Osteoblast (primary cell): ENCODE measurements at regions not wholly inside any gene's neighbourhood (a gene's known extent, or its start where the extent isn't known, plus 50 kb on each side); places are given as distances from the start of the nearest gene placed in this dataset.

ENCODE experiments used
- DNase-seq: peaks from one replicate; pipeline ENCODE4 v3.0.0; 2011; ENCODE audit warnings: low spot score, mixed read lengths; ENCODE audit not compliant: insufficient read length; ENCODE audit errors: missing footprints
- H2AFZ ChIP-seq: 2 replicates; pipeline ENCODE4 v1.6.0; 2011; ENCODE audit warnings: mild to moderate bottlenecking, low read length
- H3K27ac ChIP-seq: 2 replicates; pipeline ENCODE4 v1.5.1; 2011; ENCODE audit warnings: mild to moderate bottlenecking, low read depth, low read length, moderate library complexity
- H3K27me3 ChIP-seq: 2 replicates; pipeline ENCODE4 v1.6.0; 2012; ENCODE audit warnings: mild to moderate bottlenecking, control low read depth, inconsistent platforms, low read length, moderate library complexity; ENCODE audit not compliant: insufficient read depth
- H3K36me3 ChIP-seq: 2 replicates; pipeline ENCODE4 v1.5.1; 2011; ENCODE audit warnings: mild to moderate bottlenecking, low read length, control low read depth, moderate library complexity; ENCODE audit not compliant: insufficient read depth
- H3K4me1 ChIP-seq: 2 replicates; pipeline ENCODE4 v1.5.1; 2011; ENCODE audit warnings: mild to moderate bottlenecking, low read length, control low read depth, moderate library complexity; ENCODE audit not compliant: insufficient read depth
- H3K4me2 ChIP-seq: 2 replicates; pipeline ENCODE4 v1.6.0; 2011; ENCODE audit warnings: mild to moderate bottlenecking, low read length; ENCODE audit not compliant: insufficient read depth
- H3K4me3 ChIP-seq: fragments of 200-600 bp; sonication (generic); 3 replicates; pipeline ENCODE4 v1.5.1; 2012; ENCODE audit warnings: mild to moderate bottlenecking, low read length, inconsistent platforms; ENCODE audit not compliant: insufficient read depth
- H3K79me2 ChIP-seq: 2 replicates; pipeline ENCODE4 v1.6.0; 2012; ENCODE audit warnings: mild to moderate bottlenecking, low read length, control low read depth, inconsistent platforms; ENCODE audit not compliant: insufficient read depth
- H3K9me3 ChIP-seq: 2 replicates; pipeline ENCODE4 v1.5.1; 2011; ENCODE audit warnings: low read depth, low read length, control low read depth
- H4K20me1 ChIP-seq: 2 replicates; pipeline ENCODE4 v1.6.0; 2012; ENCODE audit warnings: mild to moderate bottlenecking, low read length, control low read depth; ENCODE audit not compliant: insufficient read depth
- TF ChIP-seq, protein P1 (sequence below): IDR thresholded peaks from 2 replicates; pipeline ENCODE4 v1.5.1; 2011; ENCODE audit warnings: mild to moderate bottlenecking, low read depth, low read length, moderate library complexity; ENCODE audit errors: extremely low read depth

DNA sequence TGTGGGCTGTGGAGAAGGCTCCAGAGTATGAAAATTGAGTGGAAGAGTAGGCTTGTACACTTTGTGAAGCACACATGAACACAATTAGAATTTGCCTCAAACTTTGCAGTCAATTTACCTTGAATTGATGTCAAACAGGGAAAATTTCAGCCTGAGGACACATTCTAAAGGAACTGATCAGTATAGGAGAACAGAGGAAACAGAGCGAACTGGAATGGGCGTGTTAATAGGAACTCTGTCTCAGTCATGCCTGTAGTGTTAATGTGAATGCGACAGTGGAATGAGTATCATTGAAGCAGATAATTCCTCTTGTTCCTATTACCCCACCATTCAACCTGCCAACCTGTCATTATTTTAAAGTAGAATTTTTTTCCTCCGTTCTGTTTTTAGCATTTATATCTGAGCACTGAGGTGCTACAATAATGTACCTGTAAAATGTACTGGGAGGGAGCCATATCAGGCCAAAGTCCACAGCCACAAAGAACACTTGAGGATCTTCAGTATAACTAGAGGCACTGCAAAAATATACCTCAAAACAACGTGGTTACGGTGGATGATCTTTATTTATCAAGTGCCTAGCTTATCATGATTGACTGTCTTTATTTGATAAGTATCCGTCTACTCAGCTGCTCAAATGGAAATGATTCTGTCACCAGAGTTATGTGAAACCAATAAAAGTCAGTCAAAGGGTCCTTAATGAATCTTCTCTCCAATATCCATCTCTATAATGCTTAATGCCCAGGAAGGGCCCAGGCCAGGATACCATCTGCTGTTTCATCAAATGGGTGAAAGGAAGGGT lies 125.3 kb upstream of the STMND1 start:
- no peak for DNase-seq
- TF ChIP-seq, protein P1, sequence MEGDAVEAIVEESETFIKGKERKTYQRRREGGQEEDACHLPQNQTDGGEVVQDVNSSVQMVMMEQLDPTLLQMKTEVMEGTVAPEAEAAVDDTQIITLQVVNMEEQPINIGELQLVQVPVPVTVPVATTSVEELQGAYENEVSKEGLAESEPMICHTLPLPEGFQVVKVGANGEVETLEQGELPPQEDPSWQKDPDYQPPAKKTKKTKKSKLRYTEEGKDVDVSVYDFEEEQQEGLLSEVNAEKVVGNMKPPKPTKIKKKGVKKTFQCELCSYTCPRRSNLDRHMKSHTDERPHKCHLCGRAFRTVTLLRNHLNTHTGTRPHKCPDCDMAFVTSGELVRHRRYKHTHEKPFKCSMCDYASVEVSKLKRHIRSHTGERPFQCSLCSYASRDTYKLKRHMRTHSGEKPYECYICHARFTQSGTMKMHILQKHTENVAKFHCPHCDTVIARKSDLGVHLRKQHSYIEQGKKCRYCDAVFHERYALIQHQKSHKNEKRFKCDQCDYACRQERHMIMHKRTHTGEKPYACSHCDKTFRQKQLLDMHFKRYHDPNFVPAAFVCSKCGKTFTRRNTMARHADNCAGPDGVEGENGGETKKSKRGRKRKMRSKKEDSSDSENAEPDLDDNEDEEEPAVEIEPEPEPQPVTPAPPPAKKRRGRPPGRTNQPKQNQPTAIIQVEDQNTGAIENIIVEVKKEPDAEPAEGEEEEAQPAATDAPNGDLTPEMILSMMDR: no peak
- H3K4me1 ChIP-seq: no peaks in the 10 kb centered on the region
- no peaks in the 10 kb centered on the region for H4K20me1 ChIP-seq
- no peak overlapping the region for H3K4me3 ChIP-seq
- no peak overlapping the region for H3K27ac ChIP-seq
- no peaks in the 10 kb centered on the region for H3K36me3 ChIP-seq
- H3K9me3 ChIP-seq: no peaks in the 10 kb centered on the region
- no peak overlapping the region for H2AFZ ChIP-seq
- no peaks in the 10 kb centered on the region for H3K79me2 ChIP-seq
- peaks cover 20% of the 10 kb centered on the region for H3K27me3 ChIP-seq
- no peak overlapping the region for H3K4me2 ChIP-seq

DNA sequence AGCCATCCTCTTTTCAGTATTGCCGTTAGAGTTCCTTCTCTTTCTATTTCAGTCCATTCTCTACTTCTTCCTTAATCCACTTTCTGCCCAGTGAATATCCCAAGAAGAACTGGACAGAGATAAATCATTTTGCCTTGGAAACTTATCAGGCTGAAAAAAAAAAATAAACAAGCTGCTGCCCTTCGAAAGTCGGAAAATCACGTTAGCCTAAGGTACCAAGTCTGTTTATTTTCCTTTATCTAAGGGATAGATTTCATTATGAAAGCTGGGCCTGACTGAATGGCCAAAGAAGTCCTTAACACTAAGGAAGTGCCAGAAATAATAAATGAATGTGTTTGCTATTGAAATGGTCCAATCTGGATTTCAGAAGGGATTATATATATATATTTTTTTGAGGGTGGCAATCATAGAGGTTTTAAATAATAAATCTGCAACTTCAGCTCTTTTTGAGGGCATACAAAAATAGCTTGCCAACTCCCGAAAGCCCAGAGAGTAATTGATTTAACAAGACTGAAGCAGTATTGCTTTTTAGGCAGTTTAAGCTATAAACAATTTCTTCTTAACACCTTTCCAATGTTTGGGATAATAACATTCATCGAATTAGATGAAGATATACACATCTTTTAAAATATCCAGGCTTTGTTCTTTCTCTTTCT lies 127.0 kb upstream of the STMND1 start:
- no peaks in the 10 kb centered on the region for H4K20me1 ChIP-seq
- no peak overlapping the region for H2AFZ ChIP-seq
- H3K9me3 ChIP-seq: no peaks in the 10 kb centered on the region
- TF ChIP-seq, protein P1: no peak
- no peak overlapping the region for H3K4me2 ChIP-seq
- DNase-seq: no peak
- peaks cover 20% of the 10 kb centered on the region for H3K27me3 ChIP-seq
- no peaks in the 10 kb centered on the region for H3K36me3 ChIP-seq
- peaks cover 5% of the 10 kb centered on the region for H3K4me1 ChIP-seq
- no peak overlapping the region for H3K27ac ChIP-seq
- H3K4me3 ChIP-seq: no peak overlapping the region
- H3K79me2 ChIP-seq: no peaks in the 10 kb centered on the region

DNA sequence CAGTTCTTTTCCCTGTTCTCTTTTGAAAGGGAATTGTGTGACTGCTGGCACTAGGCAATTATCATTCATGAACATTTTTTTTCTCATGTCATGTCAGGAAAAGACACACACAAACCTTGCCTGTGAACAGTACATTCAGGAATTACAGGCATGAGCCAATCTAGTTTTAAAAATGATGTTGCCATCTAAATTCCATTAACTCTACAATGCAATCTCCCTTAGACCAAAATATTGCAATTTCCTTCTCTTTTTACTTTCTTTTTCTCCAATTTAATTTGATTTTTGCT lies 127.5 kb upstream of the STMND1 start:
- Histone ChIP-seq H3K79me2 (no peaks in the 10 kb centered on the region), H3K9me3 (no peaks in the 10 kb centered on the region), H3K4me2 (no peak overlapping the region), H3K27me3 (peaks cover 20% of the 10 kb centered on the region), H3K4me1 (peaks cover 5% of the 10 kb centered on the region), H3K4me3 (no peak overlapping the region), H2AFZ (no peak overlapping the region), H3K36me3 (no peaks in the 10 kb centered on the region), H4K20me1 (no peaks in the 10 kb centered on the region), H3K27ac (no peak overlapping the region)
- TF ChIP-seq, protein P1: no peak
- DNase-seq: no peak

DNA sequence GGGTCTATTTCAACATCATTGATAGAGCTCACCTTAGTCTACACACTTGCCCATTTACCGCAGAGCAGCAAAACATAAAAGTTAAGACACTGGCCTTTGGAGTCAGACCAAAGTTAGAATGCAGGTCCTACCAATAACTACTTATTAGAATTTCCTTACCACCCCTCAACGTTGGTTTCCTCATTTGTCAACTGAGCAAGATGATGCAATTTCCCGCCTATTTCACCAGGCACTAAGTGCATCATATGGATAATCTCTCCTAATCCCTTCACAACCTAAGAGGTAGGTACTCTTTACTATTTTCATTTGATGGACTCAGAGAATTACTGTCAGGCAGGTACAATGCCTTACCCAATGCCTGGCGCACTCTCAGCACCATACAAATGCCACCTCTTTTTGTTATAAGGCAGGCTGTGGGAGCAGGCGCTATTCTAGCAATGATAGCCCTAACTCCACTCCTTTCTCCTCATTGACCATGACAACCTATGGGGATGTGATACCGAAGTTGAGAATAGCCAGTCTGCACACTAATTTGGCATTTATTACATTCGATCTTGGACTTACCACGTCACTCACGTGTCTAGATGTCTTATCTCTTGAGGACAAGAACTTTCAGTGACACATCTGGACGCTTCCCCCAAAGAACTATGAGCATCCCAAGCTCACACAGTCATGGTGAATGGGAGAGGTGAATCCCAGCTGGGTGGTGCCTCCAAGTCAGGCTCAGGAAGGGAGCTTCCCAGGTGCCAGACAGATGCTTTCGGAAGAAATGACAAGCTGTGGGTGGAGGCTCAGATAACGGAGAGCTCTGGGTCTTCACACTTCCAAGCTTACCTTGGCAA lies 128.1 kb upstream of the STMND1 start:
- TF ChIP-seq, protein P1: no peak
- Histone ChIP-seq H4K20me1 (no peaks in the 10 kb centered on the region), H3K36me3 (no peaks in the 10 kb centered on the region)

More for the DNA sequence above, 128.1 kb upstream of the STMND1 start:
- Histone ChIP-seq H3K27me3 (peaks cover 20% of the 10 kb centered on the region), H3K4me1 (peaks cover 5% of the 10 kb centered on the region), H3K9me3 (no peaks in the 10 kb centered on the region), H2AFZ (no peak overlapping the region), H3K4me3 (no peak overlapping the region), H3K4me2 (no peak overlapping the region), H3K27ac (no peak overlapping the region), H3K79me2 (no peaks in the 10 kb centered on the region)
- DNase-seq: no peak
